HG02763 (cell line): ENCODE measurements at regions not wholly inside any gene's neighbourhood (a gene's known extent, or its start where the extent isn't known, plus 50 kb on each side); places are given as distances from the start of the nearest gene placed in this dataset.
A peak's percentile ranks its signal among the peaks of the same experiment; 100 is the strongest.

Experiments
- ATAC-seq: cut with Tn5 transposase; IDR thresholded peaks from one replicate; pipeline ENCODE4 v1.9.1; 2021; ENCODE audit warnings: mild to moderate bottlenecking, moderate library complexity; ENCODE audit not compliant: unreplicated experiment

DNA sequence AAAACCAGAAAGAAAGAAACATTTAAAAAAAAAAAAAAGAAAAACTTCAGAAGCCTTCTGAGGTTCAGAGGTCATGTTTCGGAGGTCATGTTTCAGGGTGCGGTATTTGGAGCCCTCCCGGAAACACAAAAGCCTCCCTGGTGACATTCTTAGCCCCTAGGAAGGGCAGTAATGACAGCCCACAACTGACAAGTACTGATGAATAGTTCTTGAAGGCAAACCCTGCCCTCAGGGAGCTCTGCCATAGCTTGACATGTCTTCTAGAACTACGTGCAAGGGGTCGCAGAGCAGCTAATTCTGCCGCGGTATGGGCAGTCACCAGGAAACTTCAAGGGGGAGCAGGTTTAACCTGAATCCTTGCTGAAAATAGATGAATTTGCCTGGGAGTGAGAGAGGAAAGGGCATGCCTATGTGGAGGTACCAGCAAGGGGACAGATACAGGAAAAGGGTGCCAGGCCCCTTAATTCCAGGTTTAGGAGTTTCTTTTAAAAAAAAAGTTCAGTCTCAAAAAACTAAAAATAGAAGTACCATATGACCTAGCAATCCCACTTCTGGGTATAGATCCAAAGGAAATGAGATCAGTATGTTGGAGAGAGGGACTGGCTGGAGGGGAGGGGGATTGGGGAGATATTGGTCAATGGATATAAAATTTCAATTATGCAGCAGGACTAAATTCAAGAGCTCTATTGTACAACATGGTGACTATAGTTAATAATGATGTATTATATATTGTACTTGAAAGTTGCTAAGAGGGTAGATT, 98.4 kb downstream of the C9orf152 start:
- no peak for ATAC-seq

DNA sequence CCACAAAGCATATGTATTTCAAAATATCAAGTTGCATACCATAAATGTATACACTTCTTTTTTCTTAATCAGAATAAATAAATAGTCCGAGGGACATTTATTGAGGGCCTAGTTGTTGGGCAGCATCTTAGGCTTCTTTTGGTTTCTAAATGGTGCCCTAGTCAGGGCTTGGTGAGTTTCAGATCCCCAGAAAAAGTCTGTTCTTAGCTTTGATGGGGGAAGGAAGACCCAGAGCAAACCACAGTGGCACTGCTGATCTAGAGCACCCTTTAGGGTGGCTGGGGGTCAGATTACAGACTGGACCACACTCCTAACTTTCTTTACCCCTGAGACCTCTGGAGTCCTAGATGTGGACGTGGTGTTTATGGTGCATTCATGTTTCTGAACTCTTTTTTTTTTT, 97.8 kb downstream of the C9orf152 start:
- ATAC-seq: peak; percentile 67

DNA sequence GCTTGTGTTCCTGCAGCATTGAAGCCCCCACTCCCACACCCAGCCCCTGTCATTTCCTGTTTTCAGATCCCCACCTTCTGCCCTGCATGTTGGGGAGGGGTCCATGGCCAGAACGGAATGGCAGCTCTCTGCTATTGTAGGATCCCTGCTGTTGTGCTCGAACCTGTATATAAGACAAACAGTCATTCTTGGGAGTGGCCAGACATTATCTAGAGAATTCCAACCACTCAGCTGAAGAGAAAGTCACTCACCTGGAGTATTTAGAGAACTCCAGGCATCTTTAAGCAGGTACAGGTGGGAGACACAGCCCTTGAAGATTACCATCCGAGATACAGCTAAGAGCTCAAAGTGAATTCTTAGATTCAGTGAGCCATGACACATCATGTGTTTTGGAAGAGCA, 96.1 kb downstream of the C9orf152 start:
- no peak for ATAC-seq

DNA sequence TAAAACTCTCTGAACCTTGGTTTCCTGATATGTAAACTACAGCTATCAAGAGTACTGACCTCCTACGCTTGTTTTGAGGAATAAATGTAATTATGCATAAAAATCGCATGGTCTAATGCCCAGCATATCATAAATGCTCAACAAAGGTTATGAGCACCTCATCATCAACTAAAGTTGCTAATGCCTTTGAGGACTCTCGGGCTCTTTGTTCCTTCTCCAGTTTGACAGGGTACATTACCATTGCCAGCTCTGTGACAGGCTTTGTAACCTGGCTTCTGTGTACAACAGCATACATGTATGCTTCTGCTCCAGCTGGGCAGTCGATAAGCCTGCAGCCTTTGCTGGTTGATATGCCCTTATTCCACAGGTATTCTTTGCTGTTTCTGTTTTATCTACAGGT, 95.2 kb downstream of the C9orf152 start:
- no peak for ATAC-seq

DNA sequence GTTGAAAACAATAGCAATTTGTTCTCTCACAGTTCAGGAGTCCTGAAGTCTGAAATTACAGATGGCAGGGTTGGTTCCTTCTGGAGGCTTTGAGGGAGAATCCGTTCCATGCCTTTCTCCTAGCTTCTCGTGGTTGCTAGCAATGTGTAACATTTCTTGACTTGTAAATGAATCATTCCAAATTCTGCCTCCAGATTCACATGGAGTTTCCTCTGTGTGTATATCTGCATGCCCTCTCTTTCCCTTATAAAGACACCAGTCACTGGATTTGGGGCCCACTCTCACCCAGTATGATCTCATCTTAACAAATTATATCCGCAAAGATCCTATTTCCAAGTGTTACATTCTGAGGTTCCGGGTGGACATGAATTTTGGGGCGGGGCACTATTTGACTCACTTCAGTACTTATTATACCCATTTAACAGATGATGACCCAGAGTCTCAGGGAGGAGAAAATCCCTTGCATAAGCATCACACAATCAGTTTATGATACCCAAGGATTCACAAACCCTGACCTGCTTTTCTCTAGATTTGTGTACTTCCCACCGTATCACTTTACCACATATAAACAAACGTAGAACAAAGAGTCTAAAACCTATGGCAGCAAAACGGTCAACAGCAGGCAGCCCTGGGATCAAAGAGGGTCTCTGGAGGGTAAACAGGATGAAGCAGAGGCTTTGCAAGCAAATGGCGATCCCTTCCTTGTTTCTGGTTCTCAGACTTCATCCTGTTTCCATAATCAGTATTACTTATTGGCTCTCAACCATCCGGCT, 93.7 kb downstream of the C9orf152 start:
- ATAC-seq: no peak

DNA sequence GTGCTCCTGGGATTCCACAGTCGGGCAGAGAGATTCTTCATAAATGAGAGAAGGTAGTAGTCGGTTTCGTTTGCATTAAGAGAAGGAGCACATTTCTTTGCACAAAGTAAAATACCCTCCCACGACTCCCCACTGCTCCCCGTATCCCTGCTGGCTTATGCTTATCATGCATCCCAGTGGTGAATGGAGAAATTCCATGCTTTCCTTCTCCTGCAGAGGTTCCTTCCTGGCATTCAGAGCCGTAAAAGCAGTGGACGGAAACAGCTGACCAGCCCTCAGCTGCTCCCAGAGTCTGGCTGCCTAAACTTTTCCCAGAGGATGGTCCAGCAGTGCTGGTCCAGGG, 93.1 kb downstream of the C9orf152 start:
- no peak for ATAC-seq

DNA sequence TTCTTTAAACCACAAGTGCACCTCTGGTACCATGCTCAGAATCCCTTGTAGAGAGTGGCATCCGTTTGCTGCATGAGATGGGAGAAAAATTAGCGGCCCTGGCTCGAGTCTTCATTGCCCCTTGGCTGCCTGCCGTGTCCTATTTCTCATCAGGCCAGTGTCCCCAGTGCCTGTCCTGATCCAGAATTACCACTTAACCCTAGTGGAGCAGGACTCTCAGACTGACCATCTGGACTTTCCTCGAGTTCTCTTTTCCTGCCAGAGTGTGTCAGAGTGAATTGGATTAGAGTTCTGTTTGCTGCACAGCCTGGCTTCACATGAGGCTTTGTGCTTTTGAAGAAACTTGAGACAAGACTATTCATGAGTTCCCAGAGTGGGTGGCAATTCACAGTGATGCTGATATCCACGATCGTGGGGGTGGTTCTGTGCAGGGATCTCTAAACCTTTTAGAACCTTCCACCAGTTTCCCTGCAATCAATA, 92.6 kb downstream of the C9orf152 start:
- no peak for ATAC-seq

DNA sequence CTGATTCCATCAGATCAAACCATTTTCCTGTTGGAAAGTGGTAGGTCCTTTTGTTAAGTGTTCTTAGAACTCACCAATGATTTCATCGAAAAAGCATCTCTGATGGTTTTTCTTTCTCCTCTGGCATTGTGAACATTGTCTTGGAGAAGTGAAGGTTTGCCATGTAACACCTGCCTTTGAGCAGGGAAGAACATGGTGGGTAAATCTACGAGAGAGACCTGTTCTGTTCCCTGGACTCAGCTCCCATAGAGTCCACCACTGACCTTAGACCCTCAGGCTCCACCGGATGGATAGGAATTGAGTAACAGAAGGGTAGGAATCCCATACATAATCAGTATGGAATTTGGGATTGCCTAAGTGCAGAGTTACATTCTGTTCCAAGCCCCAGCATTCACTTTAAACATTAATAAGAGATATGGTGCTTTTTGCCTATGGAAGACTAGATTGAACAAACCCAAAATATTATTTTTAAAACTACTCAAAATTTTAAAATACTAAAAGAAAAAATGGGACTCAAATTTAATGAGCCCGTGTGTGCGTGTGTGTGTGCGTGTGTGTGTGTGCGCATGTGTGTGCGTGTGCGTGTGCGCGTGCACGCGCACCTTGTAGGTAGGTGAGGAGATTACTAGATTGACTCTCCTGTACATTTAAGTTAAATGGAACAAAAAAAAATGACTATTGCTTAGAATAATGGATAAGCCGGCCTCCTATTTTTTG, 92.0 kb downstream of the C9orf152 start:
- no peak for ATAC-seq

DNA sequence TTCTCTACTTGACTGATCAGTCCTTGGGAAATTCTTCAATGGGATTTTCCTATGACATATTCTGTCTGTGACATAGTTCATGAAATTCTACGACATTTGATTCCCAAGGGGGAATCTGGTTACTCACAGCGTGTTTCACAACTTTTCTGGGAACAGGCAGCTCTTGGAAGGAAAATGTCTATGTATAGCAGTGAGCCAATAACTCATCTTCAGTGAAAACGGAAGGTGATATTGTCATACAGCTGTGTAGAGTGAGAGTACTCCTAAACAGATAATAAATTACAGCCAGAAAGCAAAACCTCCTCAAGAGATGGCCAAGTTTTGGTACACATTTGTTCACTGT, 91.4 kb downstream of the C9orf152 start:
- ATAC-seq: no peak

DNA sequence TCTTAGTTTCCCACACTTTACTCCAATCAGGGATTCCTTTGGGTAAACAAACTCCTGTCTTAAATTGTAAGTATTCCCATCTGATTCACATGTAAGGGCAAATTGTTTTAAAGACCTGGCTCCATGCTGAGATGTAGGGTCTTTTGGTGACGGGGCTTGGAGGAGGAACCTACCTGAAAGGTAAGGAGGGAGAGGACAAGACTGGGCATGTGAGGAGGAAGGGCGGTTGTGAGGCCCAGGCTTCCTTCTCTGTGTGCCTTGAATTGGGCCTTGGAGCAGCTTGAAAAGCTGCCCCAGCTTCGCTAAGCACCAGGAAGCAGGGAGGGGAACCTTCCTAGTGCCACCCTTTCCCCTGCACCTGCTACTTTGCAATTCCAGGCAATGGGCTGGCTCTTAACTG, 86.8 kb downstream of the C9orf152 start:
- no peak for ATAC-seq

DNA sequence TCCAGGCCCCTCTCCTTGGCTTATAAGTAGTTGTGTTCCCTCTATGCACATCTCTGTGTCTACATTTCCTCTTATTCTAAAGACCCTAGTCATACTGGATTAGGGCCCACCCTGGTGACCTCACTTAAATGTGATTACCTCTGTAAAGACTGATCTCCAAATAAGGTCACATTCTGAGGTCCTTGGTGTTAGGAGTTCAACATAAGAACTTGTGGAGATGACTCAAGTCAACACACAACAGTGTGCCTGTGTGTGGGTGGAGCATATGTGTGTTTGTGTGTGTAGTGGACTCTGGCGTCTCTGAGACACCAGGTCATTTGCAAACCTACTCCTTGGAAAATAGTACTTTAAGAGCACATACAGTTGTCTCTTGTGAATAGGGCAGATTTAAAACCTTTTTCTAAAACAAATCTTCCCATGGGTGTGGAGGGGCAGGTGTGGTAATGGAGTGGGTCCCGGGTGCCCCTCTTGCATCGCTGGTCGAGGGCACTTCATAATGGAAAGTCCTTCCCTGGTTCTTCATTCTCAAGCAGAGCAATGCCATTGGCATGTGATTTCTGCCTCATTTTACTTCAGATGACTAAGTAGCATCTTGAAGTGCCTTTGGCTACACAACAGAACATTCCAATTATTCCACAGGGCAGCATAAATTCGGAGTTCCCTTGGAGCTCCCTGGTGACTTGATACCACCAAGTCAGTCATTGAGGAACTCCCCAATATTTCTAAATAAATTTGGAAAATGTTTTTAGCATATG, 84.4 kb downstream of the C9orf152 start:
- no peak for ATAC-seq

DNA sequence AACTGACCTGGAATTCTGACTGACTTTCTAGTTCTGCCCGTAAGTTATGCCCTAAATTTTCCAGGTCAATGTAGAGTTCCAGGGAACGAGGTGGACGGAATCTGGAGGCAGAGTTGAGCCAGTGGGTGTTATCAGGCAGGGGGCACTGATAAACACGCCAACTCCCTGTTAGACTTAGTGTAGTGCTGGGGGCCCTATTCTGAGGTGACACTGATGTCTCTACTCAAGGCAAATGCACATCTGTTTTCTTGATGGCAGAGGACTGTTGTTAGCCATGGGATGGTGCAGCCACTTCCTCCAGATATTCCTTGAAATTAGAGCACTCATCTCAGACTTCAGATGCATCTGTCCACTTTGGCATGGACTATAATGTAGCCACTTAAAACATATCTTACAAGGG, 83.5 kb downstream of the C9orf152 start:
- ATAC-seq: no peak

DNA sequence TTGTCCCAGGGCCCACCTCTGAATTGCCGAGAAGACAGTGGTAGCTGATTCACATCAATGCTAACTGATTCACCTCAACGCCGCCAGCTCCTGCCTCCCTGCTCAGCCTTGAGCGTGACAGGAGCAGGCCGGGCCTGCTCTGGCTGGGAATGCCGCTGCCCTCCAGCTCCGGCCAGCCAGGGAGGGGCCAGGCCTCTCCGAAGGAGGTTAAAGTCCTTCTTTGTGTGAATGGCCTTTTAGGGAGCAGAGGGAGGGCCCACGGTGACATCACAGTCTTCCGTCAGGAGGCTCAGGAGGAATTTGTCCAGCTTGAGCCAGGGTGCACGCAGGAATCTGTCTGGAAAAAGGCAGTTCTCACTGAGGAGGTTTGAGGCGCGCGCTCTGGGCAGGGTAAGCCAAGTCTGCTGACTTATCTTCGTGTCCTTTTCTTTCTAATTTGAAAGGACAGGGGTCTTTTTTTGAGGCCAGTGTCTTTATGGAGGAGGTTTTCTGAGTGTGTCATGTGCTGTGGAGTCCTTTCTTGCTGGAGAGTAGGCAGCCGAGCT, 82.7 kb downstream of the C9orf152 start:
- ATAC-seq: no peak

DNA sequence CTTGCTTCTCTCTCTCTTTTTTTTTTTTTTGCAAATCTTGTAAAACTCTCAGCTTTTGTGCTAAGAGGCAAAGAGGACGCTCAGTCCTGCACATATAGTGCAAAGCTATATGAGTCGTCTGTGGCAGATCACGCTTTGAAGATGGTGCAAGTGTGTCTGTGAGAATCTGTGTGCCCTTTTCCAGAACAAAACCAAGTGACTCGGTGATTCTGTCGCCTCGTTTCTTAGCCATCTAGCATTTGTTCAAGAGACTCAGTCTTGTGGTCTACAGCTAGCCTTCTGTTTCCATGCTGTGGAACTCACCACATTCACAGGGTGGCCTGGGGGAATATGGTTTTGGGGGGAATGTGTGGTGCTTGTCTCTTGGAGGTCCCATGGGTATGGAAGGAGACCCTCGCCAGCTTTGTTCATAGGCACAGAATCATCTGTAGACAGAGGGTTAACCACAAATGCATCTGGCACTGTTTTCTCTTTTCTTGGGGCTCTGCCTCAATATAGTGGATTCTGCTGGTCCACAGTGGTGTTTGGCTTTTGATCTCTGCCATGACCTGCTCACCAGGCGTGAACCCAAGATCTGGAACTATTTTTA, 82.1 kb downstream of the C9orf152 start:
- no peak for ATAC-seq

DNA sequence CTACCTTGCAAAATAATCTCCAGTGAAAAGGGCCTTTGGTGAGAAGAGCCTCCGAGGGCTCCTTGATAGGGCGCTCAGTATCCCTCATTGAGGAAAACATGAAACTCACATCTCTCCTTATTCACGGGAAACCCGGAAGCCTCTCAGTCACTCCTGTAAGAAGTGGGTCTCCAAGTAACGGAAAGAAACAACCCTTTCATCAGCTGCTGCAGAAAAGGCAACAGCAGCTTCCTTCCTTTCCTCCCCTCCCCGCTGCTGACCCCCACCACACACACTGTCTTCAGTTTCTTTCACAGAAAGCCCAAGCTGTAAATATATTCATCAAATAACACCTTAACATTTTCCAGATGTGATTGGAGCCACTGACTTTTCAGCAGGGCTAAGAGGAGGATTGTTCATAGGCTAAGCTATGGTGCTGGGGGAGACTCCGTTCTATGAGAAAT, 81.4 kb downstream of the C9orf152 start:
- ATAC-seq: no peak

DNA sequence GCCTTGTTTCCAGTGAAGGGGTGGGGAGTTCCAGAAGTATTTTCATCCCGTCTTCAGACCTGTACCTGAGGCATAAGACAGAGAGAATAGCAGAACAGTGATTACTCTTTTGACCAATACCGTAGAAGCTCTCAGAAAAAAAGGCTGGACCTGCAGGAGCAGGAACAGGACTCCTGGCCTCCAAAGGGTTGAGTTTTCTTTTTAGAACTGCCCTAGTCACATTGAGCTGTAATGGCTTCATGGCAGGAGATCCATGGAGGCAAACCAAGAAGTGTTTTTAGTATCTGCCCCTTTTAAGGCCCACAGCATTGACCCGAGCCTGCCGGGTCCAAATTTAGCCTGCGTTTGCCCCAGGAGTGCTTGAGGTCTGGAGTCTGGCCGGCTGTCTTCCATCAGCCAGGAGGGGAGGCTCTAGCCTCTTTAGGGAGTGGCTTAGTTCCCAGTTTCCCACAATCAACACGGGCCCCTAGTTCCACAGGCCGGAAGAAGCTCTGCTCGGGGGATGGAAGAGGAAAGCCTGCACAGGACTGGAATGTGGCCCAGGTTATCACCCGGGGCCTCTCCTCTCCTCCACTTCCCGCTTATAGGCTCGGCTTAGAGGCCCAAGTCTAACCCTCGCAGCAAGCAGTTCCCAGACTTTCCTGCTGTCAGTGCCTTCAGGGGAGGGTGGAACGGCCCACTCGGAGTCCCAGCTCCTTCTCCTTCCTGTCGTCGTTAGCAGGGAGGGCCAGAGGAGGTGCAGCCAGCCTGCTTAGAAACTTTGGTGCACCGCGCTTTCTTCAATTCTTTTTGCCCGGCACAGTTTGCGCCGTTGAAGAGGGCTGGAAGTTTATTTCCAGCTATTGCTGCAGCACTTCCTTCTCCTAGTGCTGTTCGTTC, 80.7 kb downstream of the C9orf152 start:
- ATAC-seq: no peak

DNA sequence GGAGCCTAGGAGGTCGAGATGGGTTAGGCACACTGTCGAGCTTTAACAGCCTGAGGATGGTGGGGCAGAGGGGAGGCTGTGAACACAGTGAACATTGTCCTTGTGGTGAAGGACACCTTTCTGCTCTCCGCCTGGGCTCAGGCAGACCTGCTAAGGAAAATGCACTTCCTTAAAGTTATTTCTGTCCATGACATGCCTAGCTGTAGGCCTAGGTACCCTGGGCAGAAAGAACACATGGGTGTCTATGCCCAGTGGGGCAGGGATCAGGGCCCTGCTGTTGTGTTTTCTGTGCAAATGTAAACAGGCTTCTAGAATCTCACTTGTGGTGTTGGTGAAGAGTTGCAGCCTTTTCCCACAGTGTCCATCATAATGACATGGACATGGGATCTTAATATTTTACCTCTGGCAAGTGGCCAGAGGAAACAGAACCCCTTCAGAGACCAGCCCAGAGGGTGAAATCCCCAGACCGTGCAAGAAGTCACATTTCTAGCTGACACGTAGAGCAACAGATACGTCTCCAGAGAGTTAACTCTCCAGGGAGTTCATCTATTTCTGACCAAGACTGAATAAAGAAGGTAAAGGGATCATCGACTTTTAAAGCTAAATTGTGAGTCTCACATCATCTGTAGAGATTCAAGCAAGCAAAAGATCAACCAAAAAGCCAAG, 79.2 kb downstream of the C9orf152 start:
- peak; percentile 61 for ATAC-seq

DNA sequence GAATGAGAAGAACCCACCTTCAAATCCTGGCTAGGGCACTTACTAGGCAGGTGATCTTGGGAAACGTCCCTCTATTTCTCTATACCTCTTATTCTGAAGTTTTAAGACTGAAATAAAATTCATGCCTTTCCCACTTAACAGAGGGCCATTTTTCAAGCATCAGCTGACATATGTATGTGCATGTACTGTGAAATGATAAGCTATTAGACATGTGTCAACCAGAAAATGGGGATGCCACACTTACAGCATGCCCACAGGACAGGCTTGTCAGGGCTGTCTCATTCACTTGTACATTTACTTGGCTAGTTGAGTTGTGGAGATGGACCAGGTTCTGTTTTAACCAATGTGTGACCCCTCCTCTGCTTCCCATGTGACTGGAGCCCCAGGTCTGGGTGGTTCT, 78.5 kb downstream of the C9orf152 start:
- ATAC-seq: no peak

DNA sequence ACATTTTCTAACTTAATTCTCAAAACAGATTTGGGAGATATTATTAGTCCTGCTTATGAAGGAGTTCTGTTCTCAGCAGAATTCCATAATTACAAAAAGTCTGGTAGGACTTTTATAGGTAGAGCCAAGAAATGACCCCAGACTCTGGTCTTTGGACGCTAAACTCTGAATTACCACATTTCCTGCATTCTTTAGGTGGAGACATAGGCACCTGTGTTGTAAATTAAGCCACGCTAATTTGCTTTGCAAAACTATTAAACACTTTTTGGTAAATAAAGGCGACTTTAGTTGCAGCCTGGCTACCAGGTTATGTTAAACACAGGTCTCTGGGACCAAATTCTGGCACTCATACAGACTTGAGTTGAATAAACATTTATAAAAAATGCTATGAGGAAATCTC, 77.7 kb downstream of the C9orf152 start:
- no peak for ATAC-seq
